IgD-negative memory B cell (primary cell): ENCODE measurements at regions not wholly inside any gene's neighbourhood (a gene's known extent, or its start where the extent isn't known, plus 50 kb on each side); places are given as distances from the start of the nearest gene placed in this dataset.

Experiments
- H3K27ac Mint-ChIP-seq, 3 donors: one replicate each; pipeline ENCODE4 v1.8.0; 2020 to 2022; ENCODE audit warnings: mild to moderate bottlenecking in 3 of 3, mixed read lengths in 3 of 3, moderate library complexity in 1 of 3
- H3K27me3 Mint-ChIP-seq: one replicate; pipeline ENCODE4 v1.8.0; 2021; ENCODE audit warnings: mixed read lengths
- H3K36me3 Mint-ChIP-seq: one replicate; pipeline ENCODE4 v1.8.0; 2020; ENCODE audit warnings: mild to moderate bottlenecking, mixed read lengths
- H3K4me1 Mint-ChIP-seq, 3 donors: one replicate each; pipeline ENCODE4 v1.8.0; 2020 to 2022; ENCODE audit warnings: mixed read lengths in 3 of 3, mild to moderate bottlenecking in 1 of 3
- H3K4me3 Mint-ChIP-seq, 4 donors: one replicate each; pipeline ENCODE4 v1.8.0; 2020 to 2022; ENCODE audit warnings: mild to moderate bottlenecking in 4 of 4, mixed read lengths in 4 of 4, moderate library complexity in 3 of 4
- H3K9me3 Mint-ChIP-seq, 3 donors: one replicate each; pipeline ENCODE4 v1.8.0; 2020 to 2021; ENCODE audit warnings: mixed read lengths in 3 of 3, mild to moderate bottlenecking in 1 of 3

- peaks cover 0 to 7% (median 2%) of the 10 kb centered on the region in 3 donors for H3K4me1 Mint-ChIP-seq
- H3K9me3 Mint-ChIP-seq: peaks cover 0 to 2% (median 0%) of the 10 kb centered on the region in 3 donors
- H3K4me3 Mint-ChIP-seq: no peak overlapping the region
- peaks cover 2% of the 10 kb centered on the region for H3K36me3 Mint-ChIP-seq
- H3K27me3 Mint-ChIP-seq: peaks cover 15% of the 10 kb centered on the region
- H3K27ac Mint-ChIP-seq: no peak overlapping the region
Measured at GRCh38 chr6:44034931-44035345, 92.3 kb downstream of the MRPL14 start.

GRCh38 chr6:44034391-44034861, 92.8 kb downstream of the MRPL14 start:
- peaks cover 2% of the 10 kb centered on the region for H3K36me3 Mint-ChIP-seq
- H3K4me3 Mint-ChIP-seq: no peak overlapping the region
- H3K9me3 Mint-ChIP-seq: peaks cover 0 to 2% (median 0%) of the 10 kb centered on the region in 3 donors
- no peak overlapping the region for H3K27ac Mint-ChIP-seq
- peaks cover 0 to 7% (median 2%) of the 10 kb centered on the region in 3 donors for H3K4me1 Mint-ChIP-seq
- peaks cover 15% of the 10 kb centered on the region for H3K27me3 Mint-ChIP-seq

GRCh38 chr6:44030812-44031454, 96.3 kb downstream of the MRPL14 start:
- Mint-ChIP-seq H3K4me1 (peaks cover 0 to 7% (median 0%) of the 10 kb centered on the region in 3 donors), H3K27ac (no peak overlapping the region), H3K9me3 (peaks cover 0 to 2% (median 0%) of the 10 kb centered on the region in 3 donors), H3K36me3 (peaks cover 2% of the 10 kb centered on the region), H3K27me3 (peaks cover 12% of the 10 kb centered on the region), H3K4me3 (peak overlapping the region in 1 of 4 donors; percentile 13)

- no peak overlapping the region for H3K27ac Mint-ChIP-seq
- no peaks in the 10 kb centered on the region for H3K4me1 Mint-ChIP-seq
- H3K4me3 Mint-ChIP-seq: no peak overlapping the region
- H3K9me3 Mint-ChIP-seq: no peaks in the 10 kb centered on the region
- peaks cover 2% of the 10 kb centered on the region for H3K36me3 Mint-ChIP-seq
- peaks cover 7% of the 10 kb centered on the region for H3K27me3 Mint-ChIP-seq
Measured at GRCh38 chr6:44029444-44030185, 97.6 kb downstream of the MRPL14 start.

- H3K4me3 Mint-ChIP-seq: no peak overlapping the region
- no peak overlapping the region for H3K27ac Mint-ChIP-seq
- H3K27me3 Mint-ChIP-seq: peaks cover 7% of the 10 kb centered on the region
- no peaks in the 10 kb centered on the region for H3K4me1 Mint-ChIP-seq
- H3K9me3 Mint-ChIP-seq: no peaks in the 10 kb centered on the region
- peaks cover 2% of the 10 kb centered on the region for H3K36me3 Mint-ChIP-seq
Measured at GRCh38 chr6:44028789-44029310, 98.4 kb downstream of the MRPL14 start.

- H3K4me3 Mint-ChIP-seq: no peak overlapping the region
- no peak overlapping the region for H3K27ac Mint-ChIP-seq
- peaks cover 11% of the 10 kb centered on the region for H3K27me3 Mint-ChIP-seq
- peaks cover 7% of the 10 kb centered on the region for H3K36me3 Mint-ChIP-seq
- no peaks in the 10 kb centered on the region for H3K9me3 Mint-ChIP-seq
- no peaks in the 10 kb centered on the region for H3K4me1 Mint-ChIP-seq
Measured at GRCh38 chr6:44025226-44025625, 102.0 kb downstream of the MRPL14 start.

- Mint-ChIP-seq H3K9me3 (no peaks in the 10 kb centered on the region), H3K4me3 (no peak overlapping the region), H3K36me3 (peaks cover 7% of the 10 kb centered on the region), H3K4me1 (no peaks in the 10 kb centered on the region), H3K27me3 (peaks cover 11% of the 10 kb centered on the region), H3K27ac (no peak overlapping the region)
Measured at GRCh38 chr6:44024574-44025219, 102.6 kb downstream of the MRPL14 start.

- H3K27me3 Mint-ChIP-seq: peaks cover 11% of the 10 kb centered on the region
- H3K36me3 Mint-ChIP-seq: peaks cover 4% of the 10 kb centered on the region
- H3K4me3 Mint-ChIP-seq: no peak overlapping the region
- H3K27ac Mint-ChIP-seq: no peak overlapping the region
- no peaks in the 10 kb centered on the region for H3K4me1 Mint-ChIP-seq
- H3K9me3 Mint-ChIP-seq: peaks cover 0 to under 1% (median under 1%) of the 10 kb centered on the region in 3 donors
Measured at GRCh38 chr6:44023586-44024454, 103.4 kb downstream of the MRPL14 start.

GRCh38 chr6:44022671-44023352, 104.4 kb downstream of the MRPL14 start:
- Mint-ChIP-seq H3K9me3 (peaks cover 0 to 2% (median 1%) of the 10 kb centered on the region in 3 donors), H3K36me3 (peaks cover 4% of the 10 kb centered on the region), H3K4me1 (no peaks in the 10 kb centered on the region), H3K27me3 (peaks cover 12% of the 10 kb centered on the region), H3K4me3 (peak overlapping the region in 1 of 4 donors; percentile 23), H3K27ac (no peak overlapping the region)

- Mint-ChIP-seq H3K27ac (no peak overlapping the region), H3K27me3 (peaks cover 11% of the 10 kb centered on the region)
Measured at GRCh38 chr6:44022296-44022661, 105.0 kb downstream of the MRPL14 start.

GRCh38 chr6:44021589-44022295, 105.5 kb downstream of the MRPL14 start:
- Mint-ChIP-seq H3K27ac (no peak overlapping the region), H3K36me3 (peaks cover 4% of the 10 kb centered on the region), H3K4me1 (no peaks in the 10 kb centered on the region), H3K4me3 (no peak overlapping the region), H3K27me3 (peaks cover 11% of the 10 kb centered on the region), H3K9me3 (peaks cover 0 to 2% (median 1%) of the 10 kb centered on the region in 3 donors)

More at GRCh38 chr6:44022296-44022661, 105.0 kb downstream of the MRPL14 start:
- H3K9me3 Mint-ChIP-seq: peaks cover 0 to 2% (median 1%) of the 10 kb centered on the region in 3 donors
- no peaks in the 10 kb centered on the region for H3K4me1 Mint-ChIP-seq
- peaks cover 4% of the 10 kb centered on the region for H3K36me3 Mint-ChIP-seq
- H3K4me3 Mint-ChIP-seq: no peak overlapping the region

GRCh38 chr6:44020664-44021425, 106.4 kb downstream of the MRPL14 start:
- Mint-ChIP-seq H3K4me3 (no peak overlapping the region), H3K27me3 (peaks cover 11% of the 10 kb centered on the region), H3K9me3 (peaks cover 0 to 2% (median 1%) of the 10 kb centered on the region in 3 donors), H3K4me1 (no peaks in the 10 kb centered on the region), H3K27ac (no peak overlapping the region), H3K36me3 (peaks cover 4% of the 10 kb centered on the region)

- Mint-ChIP-seq H3K36me3 (peaks cover 4% of the 10 kb centered on the region), H3K9me3 (peaks cover 0 to 2% (median 1%) of the 10 kb centered on the region in 3 donors)
Measured at GRCh38 chr6:44020148-44020547, 107.1 kb downstream of the MRPL14 start.

More at GRCh38 chr6:44020148-44020547, 107.1 kb downstream of the MRPL14 start:
- no peaks in the 10 kb centered on the region for H3K4me1 Mint-ChIP-seq
- peaks cover 11% of the 10 kb centered on the region for H3K27me3 Mint-ChIP-seq
- no peak overlapping the region for H3K4me3 Mint-ChIP-seq
- no peak overlapping the region for H3K27ac Mint-ChIP-seq
